Hepatocyte (in vitro differentiated cells): ENCODE measurements at regions not wholly inside any gene's neighbourhood (a gene's known extent, or its start where the extent isn't known, plus 50 kb on each side); places are given as distances from the start of the nearest gene placed in this dataset.

Experiments
- CTCF ChIP-seq: fragments of 200-600 bp; sonication (generic); IDR thresholded peaks from 2 replicates; pipeline ENCODE4 v1.5.1; 2016; ENCODE audit warnings: antibody characterized with exemption, mild to moderate bottlenecking; ENCODE audit not compliant: poor library complexity
- EZH2 ChIP-seq: fragments of 200-600 bp; sonication (generic); IDR thresholded peaks from 2 replicates; pipeline ENCODE4 v1.6.1; 2016; ENCODE audit warnings: antibody characterized with exemption, mild to moderate bottlenecking, borderline replicate concordance
- EZH2phosphoT487 ChIP-seq: fragments of 200-600 bp; sonication (generic); IDR thresholded peaks from one replicate; pipeline ENCODE4 v1.6.1; 2018; ENCODE audit warnings: antibody characterized with exemption, mild to moderate bottlenecking, low read depth, moderate library complexity; ENCODE audit not compliant: unreplicated experiment, severe bottlenecking

DNA sequence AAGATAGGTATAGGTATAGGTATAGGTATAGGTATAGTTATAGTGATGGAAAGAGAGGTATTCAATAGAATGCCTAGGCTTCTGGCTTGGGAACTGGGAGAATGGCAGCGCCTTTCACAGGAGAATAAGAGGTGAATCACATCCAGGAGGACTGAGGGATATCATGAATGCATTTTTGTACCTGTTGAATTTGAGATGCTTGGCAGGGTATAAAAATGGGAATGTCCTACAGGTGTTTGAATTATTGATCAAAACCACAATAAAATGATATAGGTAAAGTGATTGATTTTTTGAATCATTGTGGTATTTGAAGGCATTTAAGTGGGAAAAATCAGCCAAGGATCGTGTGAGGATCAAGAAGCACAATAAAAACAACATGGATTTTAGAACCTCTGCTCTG, 119.2 kb upstream of the ARG1 start:
- TF ChIP-seq EZH2 (no peak), CTCF (no peak), EZH2phosphoT487 (no peak)
